ENCODE measurements at regions not wholly inside any gene's neighbourhood (a gene's known extent, or its start where the extent isn't known, plus 50 kb on each side); places are given as distances from the start of the nearest gene placed in this dataset.
"Not testable (repeated sequence)": the region's sequence is repeated elsewhere in the genome, so short reads cannot be mapped to it uniquely, and the experiment has no call there.

DNA sequence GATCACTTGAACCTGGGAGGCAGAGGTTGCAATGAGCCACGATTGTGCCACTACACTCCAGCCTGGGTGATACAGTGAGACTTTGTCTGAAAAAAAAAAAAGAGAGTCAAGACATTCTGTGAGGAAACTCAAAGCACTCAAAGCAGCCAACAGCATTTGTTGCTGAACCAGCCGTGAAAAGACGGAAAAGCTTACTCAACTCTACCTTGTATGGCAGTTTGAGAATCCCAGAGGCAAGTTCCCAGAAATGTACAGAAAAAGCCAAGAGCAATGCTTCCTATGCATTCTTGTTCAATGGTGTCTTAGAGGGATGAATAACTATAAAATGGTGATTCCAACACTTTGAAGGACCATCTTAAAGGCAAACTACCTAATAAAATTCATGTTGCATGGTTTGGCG lies 170.2 kb downstream of the HSD17B3 start:
- no peak for DNase-seq (ENCODE audit: low read depth)

GRCh38 chr9:96130970-96131369 lies 171.0 kb downstream of the HSD17B3 start:
- DNase-seq (ENCODE audit: low read depth) = no peak

- no peak for DNase-seq (ENCODE audit: low read depth)
Observed at GRCh38 chr9:96129747-96130146, 172.2 kb downstream of the HSD17B3 start.

DNA sequence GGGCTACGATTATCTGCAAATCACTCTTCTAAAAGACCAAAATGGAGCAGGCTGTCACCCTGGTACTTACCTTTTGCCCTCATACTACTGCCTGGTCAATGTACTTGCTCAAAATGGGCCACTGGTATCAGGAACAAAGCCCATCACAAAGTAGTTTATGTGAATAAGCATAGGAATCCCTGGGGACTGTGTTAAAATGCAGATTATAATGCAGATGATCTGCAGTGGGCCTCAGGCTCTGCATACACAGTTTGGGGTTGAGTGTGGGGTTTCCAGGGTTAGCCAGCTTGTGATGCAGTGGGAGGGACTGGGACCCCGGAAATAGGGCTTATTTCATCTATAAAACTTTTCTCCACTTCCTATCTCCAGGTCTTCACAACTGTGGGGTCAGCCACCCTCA lies 173.1 kb downstream of the HSD17B3 start:
- DNase-seq (ENCODE audit: low read depth) = no peak

- no peak for DNase-seq (ENCODE audit: low read depth)
Observed at GRCh38 chr9:96126321-96126881, 175.6 kb downstream of the HSD17B3 start.

DNA sequence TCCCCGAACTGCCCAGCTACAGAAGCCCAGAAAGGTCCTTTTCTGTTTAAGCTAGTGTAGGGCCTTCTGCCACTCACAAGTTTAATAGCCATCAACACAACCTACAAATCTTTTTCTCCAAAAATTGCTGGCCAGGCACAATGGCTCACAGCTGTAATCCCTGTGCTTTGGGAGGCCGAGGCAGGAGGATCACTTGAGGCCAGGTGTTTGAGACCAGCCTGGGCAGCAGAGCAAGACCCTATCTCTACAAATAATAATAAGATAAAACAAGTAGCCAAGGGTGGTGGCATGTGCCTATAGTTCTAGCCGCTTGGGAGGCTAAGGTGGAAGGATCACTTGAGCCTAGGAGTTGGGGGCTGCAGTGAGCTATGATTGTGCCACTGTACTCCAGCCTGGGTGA lies 176.4 kb downstream of the HSD17B3 start:
- DNase-seq (ENCODE audit: low read depth) = no peak

- DNase-seq (ENCODE audit: low read depth) = no peak
Observed at GRCh38 chr9:96122751-96123150, 179.2 kb downstream of the HSD17B3 start.

DNA sequence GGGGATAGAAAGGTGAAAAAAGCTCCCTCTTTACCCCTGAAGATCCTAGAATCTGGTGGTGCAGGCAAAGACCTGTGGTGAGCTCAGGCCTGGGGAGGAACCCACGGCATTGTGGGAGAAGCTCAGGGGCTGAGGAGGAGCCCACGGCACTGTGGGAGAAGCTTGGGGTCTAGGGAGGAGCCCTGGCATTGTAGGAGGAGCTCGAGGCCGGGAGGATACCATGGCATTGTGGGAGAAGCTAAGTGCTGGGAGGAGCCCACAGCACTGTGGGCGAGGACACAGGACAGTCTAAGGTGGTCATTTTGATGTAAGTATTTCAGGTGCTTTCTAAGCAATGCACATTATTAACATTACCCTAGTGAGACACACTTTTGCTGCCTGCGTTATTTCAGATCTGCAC lies 179.7 kb downstream of the HSD17B3 start:
- no peak for DNase-seq (ENCODE audit: low read depth)

- DNase-seq (ENCODE audit: low read depth) = no peak
Observed at GRCh38 chr9:96121136-96121535, 180.8 kb downstream of the HSD17B3 start.

GRCh38 chr9:96117398-96118080 lies 184.4 kb downstream of the HSD17B3 start:
- no peak for DNase-seq (ENCODE audit: low read depth)

- DNase-seq (ENCODE audit: low read depth) = no peak
Observed at GRCh38 chr9:96116275-96117064, 185.5 kb downstream of the HSD17B3 start.

- no peak for DNase-seq (ENCODE audit: low read depth)
Observed at GRCh38 chr9:96115836-96116235, 186.1 kb downstream of the HSD17B3 start.

GRCh38 chr9:96113032-96113431 lies 188.9 kb downstream of the HSD17B3 start:
- no peak for DNase-seq (ENCODE audit: low read depth)

DNA sequence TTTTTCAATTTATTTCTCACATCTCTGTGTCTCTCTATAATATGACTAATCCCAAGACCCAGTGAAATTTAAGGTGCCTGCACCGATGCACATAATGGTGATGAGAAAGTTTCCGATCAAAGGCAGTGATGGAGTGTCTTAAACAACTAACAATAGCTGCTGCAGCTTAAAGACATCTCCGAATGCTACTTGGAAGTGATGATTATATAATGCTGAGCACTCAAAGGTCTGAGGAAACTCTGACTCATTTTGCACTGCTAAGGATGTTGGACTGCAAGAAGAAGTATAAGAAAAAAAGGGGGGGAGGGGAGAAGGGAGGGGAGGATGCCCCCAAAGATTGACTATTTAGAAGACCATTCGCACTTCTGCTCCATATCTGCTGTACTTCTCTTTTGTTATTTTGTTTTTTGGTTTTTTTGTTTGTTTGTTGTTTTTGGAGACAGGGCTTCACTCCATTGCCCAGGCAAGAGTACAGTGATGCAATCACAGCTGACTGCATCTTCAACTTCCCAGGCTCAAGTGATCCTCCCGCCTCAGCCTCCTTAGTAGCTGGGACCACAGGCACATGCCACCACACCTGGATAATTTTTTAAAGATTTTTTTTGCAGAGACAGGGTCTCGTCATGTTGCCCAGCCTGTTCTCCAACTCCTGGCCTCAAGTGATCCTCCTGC lies 192.2 kb downstream of the HSD17B3 start:
- DNase-seq (ENCODE audit: low read depth) = peak; percentile 3

DNA sequence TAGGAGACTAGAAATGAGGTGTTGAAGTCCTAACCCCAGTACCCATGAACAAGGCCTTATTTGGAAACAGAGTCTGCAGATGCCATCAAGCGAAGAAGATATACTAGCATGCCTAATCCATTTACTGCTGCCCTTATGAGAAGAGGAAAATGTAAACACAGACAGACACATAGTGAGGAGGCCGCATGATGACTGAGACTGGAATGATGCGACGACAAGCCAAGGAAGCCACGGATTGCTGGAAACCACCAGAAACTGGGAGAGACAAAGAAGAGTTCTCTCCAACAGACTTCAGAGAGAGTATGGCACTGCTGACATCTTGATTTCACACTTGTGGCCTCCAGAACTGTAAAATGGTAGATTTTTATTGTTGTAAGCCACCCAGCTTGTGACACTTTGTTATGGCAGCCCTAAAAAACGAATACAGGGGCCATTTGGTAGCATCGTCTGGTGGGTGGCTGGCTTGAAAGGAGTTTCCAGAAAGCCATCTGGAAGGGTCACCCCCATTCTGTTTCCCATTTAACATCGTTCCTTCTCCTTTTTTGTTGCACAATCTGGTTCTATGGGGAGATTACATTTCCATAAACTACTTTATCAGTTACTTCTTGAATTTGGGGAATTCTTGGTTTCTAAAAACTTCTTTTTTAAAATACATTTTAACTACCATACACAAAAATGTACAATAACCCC lies 193.1 kb downstream of the HSD17B3 start:
- no peak for DNase-seq (ENCODE audit: low read depth)

DNA sequence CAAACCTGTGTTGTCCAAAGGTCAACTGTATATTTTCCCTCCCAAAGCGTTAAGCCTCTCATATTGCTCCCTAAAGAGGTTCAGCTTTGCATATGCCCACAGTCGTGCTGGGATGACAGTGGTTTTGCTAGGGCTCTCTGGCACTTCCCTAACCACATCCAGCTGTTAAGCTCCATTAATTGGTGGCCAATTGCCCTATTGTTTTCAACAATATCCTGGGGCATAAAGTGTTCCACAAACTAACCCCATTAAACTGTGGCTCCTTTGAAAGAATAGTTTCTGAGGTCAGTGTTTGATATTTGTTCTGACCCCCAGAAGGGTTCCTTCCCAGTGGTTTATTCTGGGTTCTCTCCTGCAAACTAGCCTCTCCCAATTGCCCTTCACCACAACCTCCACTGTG lies 194.5 kb downstream of the HSD17B3 start:
- DNase-seq (ENCODE audit: low read depth) = no peak

- DNase-seq (ENCODE audit: low read depth) = no peak
Observed at GRCh38 chr9:96100385-96101300, 201.3 kb downstream of the HSD17B3 start.

- not testable (repeated sequence) for DNase-seq (ENCODE audit: low read depth)
Observed at GRCh38 chr9:96090630-96091029, 211.3 kb downstream of the HSD17B3 start.

GRCh38 chr9:96089452-96090085 lies 212.4 kb downstream of the HSD17B3 start:
- DNase-seq (ENCODE audit: low read depth) = no peak

DNA sequence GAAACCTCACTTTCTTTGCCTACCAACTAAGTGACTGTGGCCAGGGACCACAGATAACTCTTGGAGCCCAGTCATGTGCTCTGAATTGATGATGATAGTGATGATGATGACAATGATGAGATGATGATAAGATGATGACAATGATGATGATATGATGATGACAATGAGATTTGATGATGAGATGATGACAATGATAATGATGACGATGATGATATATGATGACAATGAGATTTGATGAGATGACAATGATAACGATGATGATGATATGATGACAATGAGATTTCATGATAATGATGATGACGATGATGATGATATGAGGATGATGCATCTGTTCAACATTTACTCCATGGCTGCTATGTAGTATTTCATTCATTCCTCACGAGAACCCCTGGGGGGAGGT lies 213.0 kb downstream of the ERCC6L2 start:
- DNase-seq (ENCODE audit: low read depth) = no peak

Data from GM04503 (cell line).